A549 (cell line): ENCODE measurements at regions not wholly inside any gene's neighbourhood (a gene's known extent, or its start where the extent isn't known, plus 50 kb on each side); places are given as distances from the start of the nearest gene placed in this dataset.

ENCODE experiments used
- small RNA-seq, 6 experiments: library from RNA; depleted of rRNA; stranded (forward); fragments of <200 nt; gene quantifications; one replicate each; pipeline ENCODE3, GENCODE V24; 2012

Small RNAs in the stretch of these regions (small RNA-seq; reads per million reads assigned to genes)
- 0 reads per million in 6 experiments for gene RF00012
